Endothelial cell (in vitro differentiated cells): ENCODE measurements at regions not wholly inside any gene's neighbourhood (a gene's known extent, or its start where the extent isn't known, plus 50 kb on each side); places are given as distances from the start of the nearest gene placed in this dataset.

ENCODE experiments used
- DNase-seq: peaks from one replicate; pipeline ENCODE4 v3.0.0; 2021; ENCODE audit warnings: low spot score
- H3K27ac Mint-ChIP-seq: one replicate; pipeline ENCODE4 v1.8.0; 2021; ENCODE audit warnings: mixed read lengths, inconsistent platforms; ENCODE audit not compliant: unreplicated experiment
- H3K27me3 Mint-ChIP-seq: one replicate; pipeline ENCODE4 v1.8.0; 2021; ENCODE audit warnings: mild to moderate bottlenecking, moderate library complexity, mixed read lengths, inconsistent platforms; ENCODE audit not compliant: unreplicated experiment
- H3K36me3 Mint-ChIP-seq: one replicate; pipeline ENCODE4 v1.8.0; 2021; ENCODE audit warnings: mild to moderate bottlenecking, low read depth, mixed read lengths, inconsistent platforms; ENCODE audit not compliant: unreplicated experiment
- H3K4me1 Mint-ChIP-seq: one replicate; pipeline ENCODE4 v1.8.0; 2021; ENCODE audit warnings: mild to moderate bottlenecking, mixed read lengths, inconsistent platforms; ENCODE audit not compliant: unreplicated experiment
- H3K4me3 Mint-ChIP-seq: one replicate; pipeline ENCODE4 v1.8.0; 2021; ENCODE audit warnings: mild to moderate bottlenecking, mixed read lengths, inconsistent platforms; ENCODE audit not compliant: unreplicated experiment
- H3K9me3 Mint-ChIP-seq: one replicate; pipeline ENCODE4 v1.8.0; 2021; ENCODE audit warnings: mixed read lengths, inconsistent platforms; ENCODE audit not compliant: unreplicated experiment
- TF ChIP-seq, protein P1 (sequence below): fragments of 200-600 bp; sonication (generic); IDR thresholded peaks from one replicate; pipeline ENCODE4 v1.5.0; 2021; ENCODE audit warnings: antibody characterized with exemption; ENCODE audit not compliant: unreplicated experiment

DNA sequence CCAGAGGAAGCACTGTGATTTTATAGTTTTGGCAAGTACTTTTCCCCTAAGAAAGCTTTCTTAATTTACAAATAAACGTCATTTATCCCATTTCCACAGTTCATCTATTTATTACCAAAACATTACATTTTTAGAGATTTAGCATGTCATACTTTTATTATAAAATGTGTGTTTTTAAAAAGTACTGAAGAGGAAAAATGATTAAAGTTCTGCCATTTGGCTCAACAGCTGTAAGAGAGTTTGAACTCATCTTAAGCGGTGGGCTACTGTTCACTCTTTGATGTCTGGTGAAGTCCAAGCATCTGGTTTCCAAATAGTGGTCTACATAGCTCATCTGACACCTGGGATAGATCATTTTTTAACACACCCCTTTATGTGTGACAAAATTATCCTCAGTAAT lies 51.3 kb upstream of the TANC1 start:
- H3K9me3 Mint-ChIP-seq, result no peaks in the 10 kb centered on the region
- DNase-seq, result no peak
- no peak overlapping the region for H3K27ac Mint-ChIP-seq
- H3K27me3 Mint-ChIP-seq, result peaks cover 1% of the 10 kb centered on the region
- TF ChIP-seq, protein P1, sequence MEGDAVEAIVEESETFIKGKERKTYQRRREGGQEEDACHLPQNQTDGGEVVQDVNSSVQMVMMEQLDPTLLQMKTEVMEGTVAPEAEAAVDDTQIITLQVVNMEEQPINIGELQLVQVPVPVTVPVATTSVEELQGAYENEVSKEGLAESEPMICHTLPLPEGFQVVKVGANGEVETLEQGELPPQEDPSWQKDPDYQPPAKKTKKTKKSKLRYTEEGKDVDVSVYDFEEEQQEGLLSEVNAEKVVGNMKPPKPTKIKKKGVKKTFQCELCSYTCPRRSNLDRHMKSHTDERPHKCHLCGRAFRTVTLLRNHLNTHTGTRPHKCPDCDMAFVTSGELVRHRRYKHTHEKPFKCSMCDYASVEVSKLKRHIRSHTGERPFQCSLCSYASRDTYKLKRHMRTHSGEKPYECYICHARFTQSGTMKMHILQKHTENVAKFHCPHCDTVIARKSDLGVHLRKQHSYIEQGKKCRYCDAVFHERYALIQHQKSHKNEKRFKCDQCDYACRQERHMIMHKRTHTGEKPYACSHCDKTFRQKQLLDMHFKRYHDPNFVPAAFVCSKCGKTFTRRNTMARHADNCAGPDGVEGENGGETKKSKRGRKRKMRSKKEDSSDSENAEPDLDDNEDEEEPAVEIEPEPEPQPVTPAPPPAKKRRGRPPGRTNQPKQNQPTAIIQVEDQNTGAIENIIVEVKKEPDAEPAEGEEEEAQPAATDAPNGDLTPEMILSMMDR, result no peak
- H3K36me3 Mint-ChIP-seq, result no peaks in the 10 kb centered on the region
- no peak overlapping the region for H3K4me3 Mint-ChIP-seq
- H3K4me1 Mint-ChIP-seq, result peaks cover 3% of the 10 kb centered on the region

DNA sequence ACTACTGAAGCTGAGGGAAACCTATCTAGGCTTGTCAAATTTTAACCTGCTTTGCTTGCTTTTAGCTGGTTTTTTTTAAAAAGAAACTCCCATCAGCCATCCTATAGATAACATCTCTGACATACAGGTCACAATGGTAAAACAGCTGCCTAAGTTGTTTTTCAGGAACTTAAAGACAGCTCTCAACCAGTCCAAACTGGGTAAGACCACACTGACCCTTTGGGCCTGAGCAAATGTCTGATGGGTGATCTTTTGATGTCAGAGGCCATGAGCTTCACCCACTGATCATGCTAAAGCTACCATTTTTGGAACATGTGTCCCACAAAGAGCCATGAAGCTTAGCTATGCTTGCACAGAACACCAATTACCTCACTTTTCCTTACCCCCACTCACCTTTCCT lies 50.0 kb upstream of the TANC1 start:
- Mint-ChIP-seq H3K9me3 (no peaks in the 10 kb centered on the region), H3K4me3 (no peak overlapping the region), H3K27me3 (peaks cover under 1% of the 10 kb centered on the region), H3K27ac (no peak overlapping the region), H3K4me1 (peaks cover 6% of the 10 kb centered on the region), H3K36me3 (no peaks in the 10 kb centered on the region)
- TF ChIP-seq, protein P1, result no peak
- DNase-seq, result no peak
